Stimulated activated CD8-positive, alpha-beta memory T cell treated with anti-CD3 and anti-CD28 coated beads, Interleukin-7, amount 100 ng/mL, for 1 hour (primary cell): ENCODE measurements at regions not wholly inside any gene's neighbourhood (a gene's known extent, or its start where the extent isn't known, plus 50 kb on each side); places are given as distances from the start of the nearest gene placed in this dataset.
"Not testable (repeated sequence)": the region's sequence is repeated elsewhere in the genome, so short reads cannot be mapped to it uniquely, and the experiment has no call there.

Source experiments
- DNase-seq, 2 donors: peaks; one replicate each; pipeline ENCODE4 v3.0.0-alpha.2; 2020; ENCODE audit warnings: low read depth in 2 of 2

DNA sequence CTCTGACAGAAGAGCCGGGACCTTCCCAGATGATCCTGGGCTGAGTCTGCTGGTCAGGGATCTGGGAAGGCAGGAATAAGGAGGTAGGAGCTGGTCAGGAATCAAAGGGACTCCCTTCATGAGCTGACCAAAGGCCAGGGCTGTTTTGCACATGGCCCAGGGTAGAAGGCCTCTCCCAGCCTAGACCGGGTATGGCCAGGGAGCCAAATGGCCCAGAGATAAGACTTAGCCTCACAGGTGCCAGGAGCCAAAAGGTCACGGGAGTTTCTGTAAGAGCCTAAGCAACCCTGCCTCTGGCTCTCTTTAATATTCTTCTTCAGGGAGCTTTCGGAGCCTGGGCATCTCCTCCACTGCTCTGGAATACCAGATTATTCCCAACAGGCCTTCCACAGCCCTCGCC, 191.3 kb upstream of the PWP1 start:
- no peak for DNase-seq

DNA sequence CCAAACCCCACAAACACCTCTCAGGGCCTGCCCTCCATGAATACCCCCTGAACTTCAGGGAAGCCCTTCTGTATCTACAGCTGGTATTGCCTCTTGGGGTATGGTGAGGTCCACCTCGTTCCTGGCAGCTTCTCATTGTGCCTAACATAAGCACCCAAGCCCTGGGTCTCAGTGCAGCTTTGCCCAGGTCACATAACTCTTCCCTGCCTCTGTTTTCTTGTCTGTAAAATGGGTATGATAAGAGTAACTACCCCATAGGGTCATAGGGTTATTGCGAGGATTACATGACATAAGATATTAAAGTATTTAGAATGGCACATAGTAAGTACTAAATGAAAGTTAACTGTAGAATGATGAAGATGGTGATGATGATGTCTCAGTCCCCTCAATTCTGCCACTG, 190.0 kb upstream of the PWP1 start:
- no peak for DNase-seq

DNA sequence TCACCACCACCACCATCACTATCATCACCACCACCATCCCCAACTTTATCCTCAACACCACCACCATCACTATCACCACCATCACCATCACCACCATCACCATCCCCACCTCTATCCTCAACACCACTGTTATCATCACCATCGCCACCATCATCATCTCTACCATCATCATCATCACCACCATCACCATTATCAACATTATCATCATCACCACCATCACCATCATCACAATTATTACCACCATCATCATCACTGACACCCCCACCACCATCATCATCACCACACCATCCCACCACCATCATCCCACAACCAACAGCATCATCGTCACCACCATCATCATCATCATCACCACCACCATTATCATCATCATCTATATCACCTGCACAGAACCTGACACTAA, 188.4 kb upstream of the PWP1 start:
- DNase-seq: no peak

DNA sequence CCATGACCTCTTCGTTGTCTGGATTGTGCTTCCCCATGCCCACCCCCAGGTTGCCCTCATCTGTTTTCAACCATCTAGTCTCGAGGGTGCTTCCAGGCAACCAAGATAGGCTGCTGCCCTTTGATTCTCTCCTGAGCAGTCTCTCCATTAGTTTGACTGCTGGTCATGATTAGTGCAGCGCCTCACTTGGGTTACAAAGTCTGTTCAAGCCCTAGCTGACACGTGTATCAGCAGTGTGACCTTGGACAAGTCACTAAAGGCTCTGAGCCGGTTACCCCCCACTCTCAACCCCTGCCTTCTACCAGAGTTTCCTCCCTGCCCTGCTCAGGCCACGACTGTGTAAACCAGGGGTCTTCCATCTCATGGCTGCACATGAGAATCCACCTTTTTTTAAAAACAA, 185.3 kb upstream of the PWP1 start:
- DNase-seq: no peak

DNA sequence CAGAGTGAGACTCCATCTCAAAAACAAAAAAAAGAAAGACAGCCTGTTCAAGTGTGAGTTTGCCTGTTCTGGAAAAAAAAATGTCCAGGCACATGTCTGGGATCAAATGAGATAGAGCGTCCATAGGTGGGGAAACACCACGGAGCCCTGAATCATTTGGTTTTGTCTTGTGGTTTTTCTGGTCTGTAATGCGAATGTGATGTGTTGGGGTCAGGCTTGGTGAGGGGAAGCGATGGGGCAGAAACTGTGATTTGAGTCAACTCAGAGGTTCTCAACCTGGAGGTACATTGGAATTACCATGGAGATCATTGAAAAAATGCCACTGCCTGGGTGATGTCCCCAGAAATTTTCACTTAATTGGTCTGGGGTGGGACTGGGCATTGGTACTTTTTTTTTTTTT, 183.9 kb upstream of the PWP1 start:
- DNase-seq: no peak

DNA sequence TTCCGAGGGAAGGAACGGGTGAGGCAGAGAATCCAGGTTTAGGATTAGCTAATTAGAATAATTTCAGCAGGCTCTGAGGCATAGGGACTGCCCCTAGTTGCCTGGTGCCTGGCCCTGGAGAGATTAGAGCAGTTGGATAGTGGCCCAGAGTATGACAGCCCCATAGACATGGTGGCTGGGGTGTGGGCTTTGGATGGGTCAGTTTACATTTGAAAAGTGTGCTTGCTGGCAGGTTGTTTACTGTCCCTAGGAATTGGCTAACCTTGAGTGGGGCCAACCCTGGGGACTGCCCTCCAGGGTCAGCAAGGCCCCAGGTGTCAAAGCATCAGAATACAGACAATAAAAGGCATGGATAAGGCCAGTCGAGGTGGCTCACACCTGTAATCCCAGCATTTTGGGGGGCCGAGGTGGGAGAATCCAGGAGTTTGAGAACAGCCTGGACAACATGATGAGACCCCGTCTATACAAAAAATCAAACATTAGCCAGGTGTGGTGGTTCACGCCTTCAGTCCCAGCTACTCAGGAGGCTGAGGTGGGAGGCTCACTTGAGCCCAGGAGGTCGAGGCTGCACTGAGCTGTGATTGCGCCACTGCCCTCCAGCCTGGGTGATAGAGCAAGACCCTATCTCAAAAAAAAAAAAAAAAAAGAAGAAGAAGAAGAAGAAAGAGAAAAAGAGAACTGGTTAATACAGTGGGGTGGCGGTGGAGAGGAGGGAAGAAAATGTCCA, 182.3 kb upstream of the PWP1 start:
- no peak for DNase-seq

DNA sequence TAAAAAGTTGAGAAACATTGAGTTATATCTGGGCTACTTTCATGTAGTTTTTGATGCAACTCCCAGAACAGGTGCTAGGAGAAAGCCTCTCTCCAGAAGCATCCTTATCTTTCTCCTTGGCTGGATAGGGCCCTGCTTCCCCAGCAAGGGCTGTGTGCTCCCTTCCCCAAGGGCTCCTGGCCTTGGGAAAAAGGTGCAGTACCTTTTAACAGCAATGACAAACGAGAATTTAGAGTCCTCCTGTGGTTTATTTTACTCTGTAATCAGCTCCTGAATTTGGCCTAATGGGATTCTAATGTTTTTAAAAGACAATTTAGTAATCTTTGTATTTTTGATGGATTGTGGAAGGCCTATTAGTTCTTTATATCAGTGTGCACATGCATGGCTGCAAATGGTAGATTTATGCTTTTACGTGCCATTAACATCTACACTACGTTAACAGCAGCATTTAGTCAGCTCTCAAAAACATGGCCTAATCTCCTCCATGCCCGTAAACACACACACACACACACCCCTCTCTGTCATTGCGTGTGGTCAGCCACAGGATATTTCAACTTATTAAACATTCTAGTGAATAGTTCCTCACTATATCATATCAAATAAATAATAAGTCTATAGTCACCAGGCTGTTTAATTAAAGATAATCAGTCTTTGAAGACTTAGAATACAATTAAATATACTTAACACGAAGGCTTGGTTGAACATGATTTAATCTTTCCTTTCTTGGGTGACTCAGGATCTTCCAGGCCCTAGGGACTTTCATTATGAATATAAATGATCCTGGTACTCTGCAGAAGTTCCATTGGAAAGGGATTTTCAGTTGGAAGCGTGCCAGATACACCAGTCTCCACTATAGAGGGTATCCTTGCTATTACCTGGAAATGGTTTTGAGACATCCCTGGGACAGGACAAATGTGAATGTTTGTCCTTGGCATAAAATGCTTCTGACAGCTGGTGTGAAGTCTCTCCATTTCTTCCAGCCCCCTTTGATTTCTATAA, 181.4 kb upstream of the PWP1 start:
- no peak for DNase-seq

DNA sequence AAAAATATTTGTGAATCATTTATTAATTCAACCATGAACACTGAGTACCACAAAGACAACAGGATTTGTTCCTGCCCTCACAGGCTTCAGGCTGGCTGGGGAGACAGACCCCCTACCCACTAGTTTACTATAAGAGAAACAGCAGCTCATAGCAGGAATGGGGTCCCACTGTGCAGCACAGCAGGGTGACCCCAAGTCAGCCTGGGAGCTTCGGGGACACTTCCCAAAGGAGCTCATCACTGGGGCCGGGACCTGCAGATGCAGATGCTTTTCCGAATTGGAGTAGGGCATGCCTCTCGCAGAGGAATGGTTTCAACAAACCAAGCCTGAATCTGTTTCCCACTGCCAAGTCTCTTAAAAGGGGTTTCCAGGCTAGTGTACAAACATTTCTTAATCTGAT, 176.2 kb upstream of the PWP1 start:
- no peak for DNase-seq

DNA sequence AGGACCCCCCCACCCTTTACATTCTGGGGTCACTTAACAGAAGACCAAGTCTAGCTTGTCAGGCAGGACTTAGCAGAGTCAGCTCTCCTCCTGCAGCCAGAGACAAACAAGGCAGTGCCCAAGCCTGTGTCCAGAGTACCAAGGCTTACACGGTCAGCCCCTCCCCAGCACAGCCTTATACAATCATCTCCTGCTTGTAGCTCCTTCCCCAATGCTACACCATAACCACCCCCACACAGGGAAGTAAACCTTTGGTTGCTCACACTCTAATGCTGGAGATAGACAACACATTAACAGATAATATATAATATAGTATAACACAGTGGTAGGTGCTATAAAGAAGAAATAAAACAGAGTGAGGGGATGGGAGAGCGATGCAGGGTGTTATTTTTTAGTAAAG, 175.4 kb upstream of the PWP1 start:
- no peak for DNase-seq

DNA sequence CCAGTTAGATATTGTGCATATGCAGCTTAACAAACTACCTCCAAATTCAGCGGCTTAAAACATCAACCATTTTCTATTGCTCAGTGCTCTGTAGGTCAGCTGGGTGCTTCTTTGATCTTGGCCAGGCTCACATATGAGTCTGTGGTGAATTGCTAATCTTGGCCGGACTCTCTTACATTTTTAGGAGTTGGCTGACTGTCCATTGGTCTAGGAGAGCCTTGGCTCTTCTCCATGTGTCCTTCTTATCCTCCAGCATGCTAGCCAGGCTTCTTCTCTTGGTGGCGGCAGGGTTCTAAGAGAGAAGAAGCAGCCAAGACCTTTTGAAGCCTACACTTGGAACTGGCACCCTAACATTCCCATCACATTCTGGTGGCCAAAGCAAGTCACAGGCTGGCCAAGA, 174.3 kb upstream of the PWP1 start:
- no peak for DNase-seq

DNA sequence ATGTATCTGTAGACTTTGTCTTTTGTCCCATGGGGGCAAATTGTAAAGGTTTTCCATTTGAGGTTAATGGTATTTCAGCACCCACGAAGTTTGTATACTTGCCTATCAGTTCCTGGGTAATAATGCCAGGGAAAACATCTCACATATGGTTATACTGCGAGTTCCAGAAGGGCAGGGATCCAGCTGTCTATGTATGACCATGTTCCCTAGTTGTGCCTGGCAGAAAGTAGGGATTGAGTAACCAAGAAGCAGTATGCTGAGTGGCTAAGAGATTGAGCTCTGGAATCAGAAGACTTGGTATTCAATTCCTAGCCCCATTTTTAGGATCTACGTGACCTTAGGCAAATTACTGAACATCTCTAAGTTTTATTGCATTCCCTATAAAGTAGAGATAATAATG, 173.2 kb upstream of the PWP1 start:
- no peak for DNase-seq

DNA sequence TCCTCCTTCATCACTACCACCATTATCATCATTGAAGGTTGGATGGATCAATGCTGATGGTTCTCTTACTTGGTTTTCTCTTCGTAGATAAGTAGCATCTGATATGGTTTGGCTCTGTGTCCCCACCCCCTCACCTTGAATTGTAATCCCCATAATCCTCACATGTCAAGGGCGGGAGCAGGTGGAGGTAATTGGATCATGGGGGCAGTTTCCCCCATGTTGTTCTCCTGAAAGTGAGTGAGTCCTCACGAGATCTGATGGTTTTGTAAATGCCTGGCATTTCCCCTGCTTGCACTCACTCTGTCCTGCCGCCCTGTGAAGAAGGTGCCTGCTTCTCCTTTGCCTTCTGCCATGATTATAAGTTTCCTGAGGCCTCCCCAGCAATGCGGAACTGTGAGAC, 172.4 kb upstream of the PWP1 start:
- no peak for DNase-seq

DNA sequence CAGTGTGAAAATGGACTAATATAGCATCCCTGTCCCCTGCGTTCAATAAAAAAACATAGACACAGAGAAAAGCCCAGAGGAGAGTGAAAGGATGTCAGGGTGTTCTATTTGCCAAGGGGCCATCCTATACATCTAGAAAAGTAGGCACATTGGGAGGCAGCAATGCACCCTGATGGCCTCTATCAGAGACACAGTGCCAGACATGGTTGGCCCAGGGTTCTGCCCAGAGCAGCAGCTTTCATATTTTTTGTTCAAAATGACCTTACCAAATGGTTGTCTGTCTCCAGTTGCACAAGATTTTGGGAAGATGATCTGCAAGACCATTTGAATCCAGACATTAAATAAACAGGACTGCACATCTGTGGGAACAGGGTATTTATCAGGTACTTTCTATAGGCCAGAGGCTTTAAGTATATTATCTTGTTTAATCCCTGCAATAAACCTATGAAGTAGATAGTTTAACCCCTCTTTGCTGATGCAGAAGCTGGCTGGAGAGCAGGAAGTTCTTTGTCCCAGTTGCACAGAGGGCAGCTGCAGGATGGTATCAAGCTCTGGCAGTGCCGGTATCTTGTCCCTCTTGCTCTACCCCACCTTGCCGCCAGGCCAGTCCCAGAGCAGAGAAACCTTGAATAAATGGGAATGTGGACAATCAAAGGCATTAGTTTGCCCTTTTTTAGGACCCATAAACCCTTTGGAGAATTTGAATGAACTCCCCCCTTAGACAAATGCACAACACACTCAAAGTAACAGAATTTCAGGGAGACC, 171.8 kb upstream of the PWP1 start:
- DNase-seq: no peak

DNA sequence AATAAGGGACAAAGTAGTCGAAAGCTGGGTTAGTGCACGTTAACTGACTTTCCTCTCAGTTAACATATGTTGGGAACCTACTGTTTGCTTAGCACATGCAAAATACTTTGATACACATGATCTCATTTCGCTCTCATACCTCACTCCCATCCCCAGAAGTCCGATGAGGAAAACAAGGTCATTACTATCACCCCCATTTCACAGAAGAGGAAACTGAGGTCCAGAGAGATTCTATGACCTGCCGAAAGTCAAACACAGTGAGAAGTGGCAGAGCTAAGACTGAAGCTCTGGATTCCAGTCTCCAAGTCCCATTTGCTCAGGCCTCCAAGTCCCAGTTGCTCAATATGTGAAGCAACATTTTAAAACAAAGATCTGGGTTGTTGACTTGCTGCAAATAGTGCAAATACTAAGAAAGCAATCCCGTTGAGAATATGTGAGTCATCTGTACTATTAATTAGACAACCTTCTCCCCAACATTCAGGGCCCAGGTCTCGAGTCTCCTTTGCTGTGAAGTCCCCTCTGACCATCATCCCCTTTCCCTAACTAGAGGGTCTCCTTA, 170.6 kb upstream of the PWP1 start:
- no peak for DNase-seq

DNA sequence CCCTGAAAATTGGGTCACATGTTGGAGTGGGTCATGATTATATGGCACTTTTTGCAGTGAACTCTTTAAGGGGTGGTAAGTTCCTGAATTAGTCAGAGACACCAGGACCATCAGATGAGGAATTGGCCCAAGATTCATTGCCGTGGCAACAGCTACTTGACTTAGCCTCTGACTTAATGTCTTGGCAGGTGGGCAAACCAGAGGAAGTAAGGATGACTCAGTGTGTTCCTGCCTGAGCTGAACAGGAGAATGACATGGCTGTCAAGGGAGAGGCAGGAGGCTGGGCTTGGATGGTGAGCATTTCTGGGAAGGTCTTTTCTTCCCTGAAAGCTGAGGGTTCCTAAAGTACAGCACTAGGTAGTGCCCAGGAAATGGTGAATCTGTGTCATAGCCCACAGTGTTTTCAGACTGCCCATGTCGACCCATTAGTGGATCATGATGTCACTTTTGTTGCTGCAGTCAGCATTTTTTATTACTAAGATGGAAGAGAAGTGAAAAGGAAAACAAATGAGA, 170.1 kb upstream of the PWP1 start:
- no peak for DNase-seq

DNA sequence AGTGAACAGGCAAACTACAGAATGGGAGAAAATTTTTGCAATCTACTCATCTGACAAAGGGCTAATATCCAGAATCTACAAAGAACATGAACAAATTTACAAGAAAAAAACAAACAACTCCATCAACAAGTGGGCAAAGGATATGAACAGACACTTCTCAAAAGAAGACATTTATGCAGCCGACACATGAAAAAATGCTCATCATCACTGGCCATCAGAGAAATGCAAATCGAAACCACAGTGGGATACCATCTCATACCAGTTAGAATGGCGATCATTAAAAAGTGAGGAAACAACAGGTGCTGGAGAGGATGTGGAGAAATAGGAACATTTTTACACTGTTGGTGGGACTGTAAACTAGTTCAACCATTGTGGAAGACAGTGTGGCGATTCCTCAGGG, 167.8 kb upstream of the PWP1 start:
- not testable (repeated sequence) for DNase-seq

DNA sequence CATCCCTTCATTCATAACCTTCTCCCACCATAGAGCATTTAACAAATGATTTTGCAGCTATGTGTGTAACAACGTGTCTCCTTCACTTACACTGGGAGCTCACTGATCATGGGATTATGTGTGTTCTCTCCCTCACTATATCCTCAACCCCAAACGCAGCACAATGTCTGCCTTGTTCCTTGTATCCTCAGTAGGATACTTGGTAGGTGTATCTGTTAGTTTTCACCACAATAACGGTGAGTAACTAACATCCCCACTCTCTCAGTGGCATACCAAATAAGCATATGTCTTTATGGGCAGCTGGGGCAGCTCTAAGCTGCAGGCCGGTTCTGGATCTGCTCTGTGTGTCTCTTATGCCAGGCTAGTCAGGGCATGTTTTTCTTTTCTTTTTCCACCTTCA, 166.7 kb upstream of the PWP1 start:
- DNase-seq: no peak

DNA sequence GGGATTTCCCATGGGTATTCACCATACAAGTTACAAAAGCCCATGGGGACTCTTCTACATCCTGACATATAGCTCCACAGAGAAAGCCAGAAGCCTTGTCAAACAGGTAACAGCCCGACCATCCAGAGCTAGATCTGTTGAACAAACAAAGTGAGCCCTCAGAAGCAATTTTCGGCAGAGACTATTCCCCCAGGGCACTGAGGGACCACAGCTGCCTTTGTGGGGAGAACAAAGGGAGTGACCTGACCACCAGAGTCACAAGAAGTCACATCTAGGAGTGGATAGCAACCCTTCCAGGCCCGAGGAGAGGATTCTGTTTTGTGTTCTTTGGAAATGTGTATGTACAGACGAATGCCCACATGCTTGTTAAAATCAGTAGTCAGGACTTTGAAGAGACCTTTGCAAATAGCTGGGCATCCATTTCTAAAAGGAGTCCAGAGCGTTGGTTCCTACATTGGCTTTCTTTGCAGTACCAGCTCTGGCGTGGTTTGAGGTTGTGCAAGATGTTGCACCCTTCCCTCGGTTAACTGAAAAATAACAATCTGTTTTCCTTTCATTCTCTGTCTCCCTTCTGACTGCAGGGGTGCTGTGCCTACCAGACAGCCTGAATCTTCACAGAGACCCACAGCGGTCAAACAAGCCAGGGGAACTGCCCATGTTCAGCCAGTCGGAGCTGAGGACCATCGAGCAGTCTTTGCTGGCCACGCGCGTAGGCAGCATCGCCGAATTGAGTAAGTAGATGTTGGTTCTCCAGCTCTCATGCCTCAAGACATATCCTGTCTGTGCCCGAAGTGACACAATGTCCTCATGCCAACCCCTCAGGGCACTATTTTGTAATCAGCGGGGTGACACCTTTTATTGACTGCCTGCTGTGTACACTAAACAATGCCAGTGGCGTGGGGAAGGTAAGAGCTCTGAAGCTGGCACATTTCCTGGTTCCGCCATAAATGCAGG, 165.4 kb upstream of the PWP1 start:
- DNase-seq: no peak

DNA sequence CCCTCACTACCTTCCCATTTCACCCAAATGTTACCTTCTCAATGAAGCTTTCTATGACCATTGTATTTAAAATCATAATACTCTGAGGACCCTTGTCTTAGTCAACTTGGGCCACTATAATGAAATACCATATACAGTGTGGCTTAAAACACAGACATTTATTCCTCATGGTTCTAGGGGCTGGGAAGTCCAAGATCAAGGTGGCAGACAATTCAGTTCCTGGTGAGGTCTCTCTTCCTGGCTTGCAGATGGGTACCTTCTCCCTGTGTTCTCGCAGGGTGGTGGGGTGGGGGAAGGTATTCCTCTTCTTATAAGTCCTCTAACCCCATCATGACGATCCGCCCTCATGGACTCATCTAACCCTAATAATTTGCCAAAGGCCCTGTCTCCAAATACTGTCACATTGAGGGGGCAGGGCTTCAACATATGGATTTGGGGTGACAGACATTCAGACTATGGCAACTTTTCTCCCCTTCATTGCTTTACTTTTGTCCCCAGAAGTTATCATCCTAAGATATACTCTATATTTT, 163.7 kb upstream of the PWP1 start:
- DNase-seq: no peak

DNA sequence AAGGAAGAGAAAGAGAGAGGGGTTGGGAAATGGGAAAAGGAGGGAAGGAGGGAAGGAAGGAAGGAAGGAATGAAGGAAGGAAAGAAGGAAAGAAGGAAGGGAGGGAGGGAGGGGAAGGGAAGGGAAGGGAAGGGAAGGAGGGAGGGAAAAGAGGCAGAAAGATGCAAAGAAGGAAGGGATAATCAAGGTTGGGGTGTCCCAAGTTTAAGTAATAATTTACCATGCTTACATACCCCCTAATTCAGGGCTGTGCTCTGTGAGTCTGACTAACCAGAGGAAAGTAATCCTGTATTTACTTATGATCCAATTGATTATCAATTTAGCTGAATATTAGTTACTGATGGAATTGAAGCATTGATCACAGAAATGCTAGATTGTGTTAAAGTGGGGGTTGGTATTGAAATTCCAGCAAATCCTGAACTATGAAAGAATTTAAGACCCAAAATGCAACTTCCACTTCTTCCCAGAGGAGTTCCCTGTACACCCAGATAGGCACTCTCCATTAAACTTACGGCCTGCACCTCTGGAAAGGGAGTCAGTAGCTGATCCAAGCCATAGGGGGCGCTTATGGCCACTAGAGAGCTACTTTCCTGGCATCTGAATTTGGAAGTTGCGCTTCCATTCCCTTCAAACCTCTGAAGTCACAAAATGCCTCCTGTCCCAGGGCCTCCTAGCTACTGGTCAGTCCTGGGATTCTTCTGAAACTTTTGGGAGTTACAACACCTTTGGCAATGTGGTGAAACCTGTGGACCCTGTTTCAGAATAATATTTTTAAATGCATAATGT, 162.7 kb upstream of the PWP1 start:
- DNase-seq: no peak
